ENCODE measurements at regions not wholly inside any gene's neighbourhood (a gene's known extent, or its start where the extent isn't known, plus 50 kb on each side); places are given as distances from the start of the nearest gene placed in this dataset.
"Not testable (repeated sequence)": the region's sequence is repeated elsewhere in the genome, so short reads cannot be mapped to it uniquely, and the experiment has no call there.

DNA sequence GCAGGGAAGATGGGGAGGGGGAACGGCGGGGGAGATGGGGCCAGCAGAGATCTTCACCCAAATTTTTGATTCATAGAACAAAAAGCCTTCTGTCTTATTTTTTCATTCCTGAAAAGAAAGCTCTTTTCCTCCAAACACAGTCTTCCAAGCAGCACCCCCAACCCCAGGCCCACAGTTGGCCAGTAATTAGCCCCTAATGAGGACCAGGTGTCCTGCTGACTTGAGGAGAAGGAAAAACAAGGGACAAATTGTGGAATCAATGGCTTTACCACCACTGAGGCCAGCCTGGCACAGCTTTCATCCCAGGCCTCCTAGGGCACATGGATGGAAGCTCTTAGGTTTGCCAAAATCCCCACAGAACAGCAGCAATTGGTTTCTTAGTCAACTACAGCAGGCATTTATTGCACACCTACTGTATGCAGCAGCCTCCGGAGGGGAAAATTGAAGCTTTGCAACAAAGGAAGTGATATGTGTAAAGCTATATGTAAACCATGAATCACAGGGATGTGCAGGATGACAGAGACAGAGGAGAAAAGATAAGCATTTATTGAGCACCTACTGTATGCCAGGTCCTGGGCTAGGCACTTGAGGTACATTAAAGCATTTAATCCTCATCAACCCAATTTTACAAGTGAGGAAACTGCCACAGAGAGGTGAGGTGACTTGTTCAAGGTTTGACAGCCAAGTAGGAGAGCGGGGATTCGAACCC, 199.5 kb downstream of the TBC1D2B start:
- 72 to 93% (median 84%) methylated on average over 4 to 5 of the region's 5 CpGs for WGBS, 5 donors
- peaks cover 0 to 14% (median 4%) of the 10 kb centered on the region in 4 donors for H3K4me1 ChIP-seq
- H3K36me3 ChIP-seq, result no peaks in the 10 kb centered on the region
- H3K27me3 ChIP-seq, result no peaks in the 10 kb centered on the region
- DNase-seq, result no peak
- intact Hi-C loops (cut with DNase I; ENCODE audit: low total_unique reads), result no loop called here
- no peak overlapping the region for H3K27ac ChIP-seq
- H3K4me3 ChIP-seq, result no peak overlapping the region
- H3K9me3 ChIP-seq, result no peaks in the 10 kb centered on the region
- TF ChIP-seq EP300 (IDR thresholded peaks at IDR 0.05) (no peak), POLR2AphosphoS5 (IDR thresholded peaks at IDR 0.05) (no peak), POLR2A (IDR thresholded peaks at IDR 0.05) (no peak)
- TF ChIP-seq, protein P1, sequence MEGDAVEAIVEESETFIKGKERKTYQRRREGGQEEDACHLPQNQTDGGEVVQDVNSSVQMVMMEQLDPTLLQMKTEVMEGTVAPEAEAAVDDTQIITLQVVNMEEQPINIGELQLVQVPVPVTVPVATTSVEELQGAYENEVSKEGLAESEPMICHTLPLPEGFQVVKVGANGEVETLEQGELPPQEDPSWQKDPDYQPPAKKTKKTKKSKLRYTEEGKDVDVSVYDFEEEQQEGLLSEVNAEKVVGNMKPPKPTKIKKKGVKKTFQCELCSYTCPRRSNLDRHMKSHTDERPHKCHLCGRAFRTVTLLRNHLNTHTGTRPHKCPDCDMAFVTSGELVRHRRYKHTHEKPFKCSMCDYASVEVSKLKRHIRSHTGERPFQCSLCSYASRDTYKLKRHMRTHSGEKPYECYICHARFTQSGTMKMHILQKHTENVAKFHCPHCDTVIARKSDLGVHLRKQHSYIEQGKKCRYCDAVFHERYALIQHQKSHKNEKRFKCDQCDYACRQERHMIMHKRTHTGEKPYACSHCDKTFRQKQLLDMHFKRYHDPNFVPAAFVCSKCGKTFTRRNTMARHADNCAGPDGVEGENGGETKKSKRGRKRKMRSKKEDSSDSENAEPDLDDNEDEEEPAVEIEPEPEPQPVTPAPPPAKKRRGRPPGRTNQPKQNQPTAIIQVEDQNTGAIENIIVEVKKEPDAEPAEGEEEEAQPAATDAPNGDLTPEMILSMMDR (IDR thresholded peaks at IDR 0.05), result no peak

DNA sequence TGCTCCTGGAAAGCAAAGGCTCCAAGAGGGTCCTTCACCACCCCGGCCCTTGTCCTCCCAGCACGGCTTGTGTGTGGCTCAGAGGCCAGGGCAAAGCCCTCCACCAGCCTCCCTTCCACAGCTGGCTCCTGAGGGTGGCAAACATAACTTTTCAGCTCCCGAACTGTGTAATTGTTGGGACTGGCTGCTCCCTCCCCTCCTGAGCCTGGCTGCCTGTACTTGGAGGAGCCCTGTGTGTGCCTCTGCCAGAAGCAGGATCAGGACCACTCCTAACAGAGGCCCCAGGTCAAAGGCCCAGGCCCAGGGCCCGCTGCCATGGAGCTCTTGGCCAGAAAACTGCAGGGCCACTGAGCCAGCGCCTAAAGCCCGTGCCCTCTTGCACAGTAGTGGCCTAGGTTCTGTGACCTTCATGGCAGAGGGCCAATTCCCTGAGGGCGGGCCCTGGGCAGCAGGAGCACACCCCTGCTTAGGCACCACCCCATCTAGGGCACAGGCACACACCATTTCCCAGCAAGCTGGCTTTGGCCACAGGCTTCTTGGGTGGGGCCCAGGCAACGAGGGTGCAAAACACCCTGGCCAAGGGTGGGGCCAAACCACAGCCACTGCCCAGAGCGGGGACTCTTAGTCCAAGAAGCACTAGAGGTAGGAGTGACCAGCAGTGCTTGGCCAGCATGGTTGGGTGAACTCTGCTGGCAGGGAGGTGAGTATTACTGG, 201.2 kb downstream of the TBC1D2B start:
- DNase-seq; H3K4me3 ChIP-seq; H3K27me3 ChIP-seq; intact Hi-C loops (cut with DNase I; ENCODE audit: low total_unique reads); H3K36me3 ChIP-seq; H3K9me3 ChIP-seq: not testable (repeated sequence)
- peak overlapping the region in 3 of 5 donors; percentile 53 to 62 (median 59) for H3K27ac ChIP-seq
- 25 to 58% (median 37%) methylated on average over 2 to 3 of the region's 9 CpGs for WGBS, 5 donors
- H3K4me1 ChIP-seq, result peaks cover 0 to 14% (median 4%) of the 10 kb centered on the region in 4 donors

DNA sequence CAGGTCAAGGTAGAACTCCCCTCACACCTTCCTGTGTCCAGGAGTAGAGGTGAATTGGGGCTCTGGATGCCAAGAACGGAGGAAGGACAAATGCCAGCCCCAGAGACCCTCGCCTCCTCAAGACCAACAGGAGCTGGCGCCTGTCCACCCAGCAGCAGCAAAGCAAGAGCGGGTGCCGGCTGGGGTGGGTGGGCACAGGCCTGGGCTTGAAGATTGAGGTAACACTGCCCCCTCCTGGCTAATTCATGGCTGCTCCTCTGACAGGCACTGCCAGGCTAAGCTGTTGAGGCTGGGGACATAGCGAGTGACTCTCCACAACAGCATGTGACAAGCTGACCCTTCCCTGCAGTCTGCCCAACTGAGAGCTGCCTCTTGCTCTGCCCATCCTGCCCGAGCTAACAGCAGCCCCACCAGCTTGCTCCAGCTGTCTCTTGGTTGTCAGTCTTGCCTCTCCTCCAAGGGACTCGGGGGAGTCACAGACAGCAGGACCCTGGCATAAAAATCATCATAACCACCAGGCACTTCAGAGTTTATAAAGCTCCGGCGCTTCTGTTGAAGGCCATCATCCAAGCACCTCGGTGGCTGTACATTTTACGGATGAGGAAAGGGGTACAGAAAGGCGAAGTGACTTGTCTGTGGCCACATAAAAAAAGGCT, 202.3 kb downstream of the TBC1D2B start:
- H3K4me3 ChIP-seq; H3K36me3 ChIP-seq; intact Hi-C loops (cut with DNase I; ENCODE audit: low total_unique reads); H3K27me3 ChIP-seq; H3K9me3 ChIP-seq: not testable (repeated sequence)
- TF ChIP-seq, protein P1 (IDR thresholded peaks at IDR 0.05), result peak in 3 of 7 experiments; percentile 13 to 42 (median 35)
- Histone ChIP-seq H3K4me1 (peaks cover 0 to 14% (median 7%) of the 10 kb centered on the region in 4 donors), H3K27ac (peak overlapping the region in 2 of 5 donors; percentile 59 to 62)
- DNase-seq, result peak; percentile 50 to 85
- WGBS, 5 donors, result 43 to 64% (median 55%) methylated on average over 11 to 13 of the region's 13 CpGs

DNA sequence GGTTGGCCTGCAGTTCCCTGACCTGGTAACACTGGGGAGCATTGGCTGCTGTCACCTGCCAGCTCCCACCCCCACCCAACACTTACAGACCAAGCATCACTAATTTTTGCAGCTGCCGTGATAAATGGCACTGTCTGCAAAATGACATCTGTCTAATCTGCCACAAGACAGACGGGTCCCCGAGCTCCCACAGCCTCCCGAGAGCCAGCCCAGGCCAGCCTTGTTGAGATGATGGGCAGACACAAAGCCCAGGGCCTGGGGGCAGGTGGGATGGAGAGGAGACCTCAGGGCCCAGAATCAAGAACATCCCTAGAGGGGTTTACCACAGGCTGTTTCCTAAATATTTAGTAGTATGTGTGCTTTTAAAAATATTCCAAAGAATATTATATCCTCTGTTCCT, 203.4 kb downstream of the TBC1D2B start:
- no peak for DNase-seq
- no peaks in the 10 kb centered on the region for H3K36me3 ChIP-seq
- TF ChIP-seq POLR2AphosphoS5 (IDR thresholded peaks at IDR 0.05) (no peak), POLR2A (IDR thresholded peaks at IDR 0.05) (no peak), EP300 (IDR thresholded peaks at IDR 0.05) (no peak)
- TF ChIP-seq, protein P1 (IDR thresholded peaks at IDR 0.05), result no peak
- intact Hi-C loops (cut with DNase I; ENCODE audit: low total_unique reads), result no loop called here
- no peak overlapping the region for H3K4me3 ChIP-seq
- peaks cover 0 to 12% (median 0%) of the 10 kb centered on the region in 3 donors for H3K27me3 ChIP-seq
- H3K27ac ChIP-seq, result no peak overlapping the region
- WGBS, 5 donors, result 75 to 83% (median 80%) methylated on average over 2 to 4 of the region's 4 CpGs
- peaks cover 0 to 14% (median 7%) of the 10 kb centered on the region in 4 donors for H3K4me1 ChIP-seq
- H3K9me3 ChIP-seq, result no peaks in the 10 kb centered on the region

DNA sequence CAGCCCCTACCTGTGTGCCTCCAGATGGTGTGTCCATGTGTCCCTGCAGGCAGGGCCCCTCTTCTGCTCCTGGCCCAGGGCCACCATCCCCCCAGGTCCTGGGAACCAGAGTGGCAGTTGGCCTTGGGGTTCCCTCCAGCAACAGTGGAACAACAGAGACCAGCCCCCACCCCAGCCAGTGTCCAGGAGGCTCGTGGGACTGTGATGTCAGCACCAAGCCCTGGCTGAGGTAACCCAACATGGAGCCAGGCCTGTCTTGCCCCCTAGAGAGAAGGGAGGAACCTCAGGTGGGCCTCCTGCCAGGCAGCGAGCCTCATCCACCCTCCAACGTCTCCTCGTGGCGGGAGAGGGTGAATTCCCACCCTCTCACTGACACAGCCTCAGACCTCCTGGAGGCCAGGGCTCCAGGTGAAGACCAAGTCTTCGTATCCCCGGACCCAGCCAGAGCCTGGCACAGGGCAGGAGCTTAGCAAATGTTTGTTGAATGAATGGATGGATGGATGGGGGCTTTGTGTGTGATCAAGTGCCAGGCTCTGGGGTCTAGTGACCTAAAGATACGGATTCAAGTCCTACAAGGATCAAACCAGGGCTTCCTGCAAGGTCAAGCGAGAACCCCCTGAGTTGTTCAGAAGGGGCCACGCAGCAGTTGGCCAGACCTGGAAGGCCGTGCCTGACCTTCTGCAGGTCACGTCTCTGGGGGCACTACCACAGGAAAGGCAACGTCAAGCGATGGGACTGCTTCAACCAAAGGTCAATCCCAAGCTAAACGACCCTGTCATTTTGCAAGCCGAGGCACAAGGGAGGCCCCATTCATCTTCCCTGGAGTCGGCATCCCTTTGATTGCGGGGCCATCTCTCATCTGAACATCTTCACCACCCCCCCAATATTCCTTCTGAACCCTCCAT, 204.7 kb downstream of the TBC1D2B start:
- H3K9me3 ChIP-seq; H3K36me3 ChIP-seq; DNase-seq; intact Hi-C loops (cut with DNase I; ENCODE audit: low total_unique reads); H3K27ac ChIP-seq; H3K4me3 ChIP-seq: not testable (repeated sequence)
- H3K4me1 ChIP-seq, result peaks cover 0 to 14% (median 7%) of the 10 kb centered on the region in 4 donors
- 74 to 84% (median 78%) methylated on average over 18 of the region's 18 CpGs for WGBS, 5 donors
- peaks cover 0 to 12% (median 0%) of the 10 kb centered on the region in 3 donors for H3K27me3 ChIP-seq
